ENCODE measurements at regions not wholly inside any gene's neighbourhood (a gene's known extent, or its start where the extent isn't known, plus 50 kb on each side); places are given as distances from the start of the nearest gene placed in this dataset.
"Not testable (repeated sequence)": the region's sequence is repeated elsewhere in the genome, so short reads cannot be mapped to it uniquely, and the experiment has no call there.

DNA sequence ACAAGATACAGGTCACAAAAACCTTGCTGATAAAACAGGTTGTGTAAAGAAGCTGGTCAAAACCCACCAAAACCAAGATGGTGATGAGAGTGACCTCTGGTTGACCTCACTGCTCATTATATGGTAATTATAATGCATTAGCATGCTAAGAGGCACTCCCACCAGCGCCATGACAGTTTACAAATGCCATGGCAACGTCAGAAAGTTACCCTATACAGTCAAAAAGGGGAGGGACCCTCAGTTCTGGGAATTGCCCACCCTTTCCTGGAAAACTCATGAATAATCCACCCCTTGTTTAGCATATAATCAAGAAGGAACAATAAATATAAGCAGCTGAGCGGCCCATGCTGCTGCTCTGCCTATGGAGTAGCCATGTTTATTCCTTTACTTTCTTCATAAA, 434.1 kb downstream of the ZNF536 start:
- no peak for DNase-seq

- DNase-seq, result no peak
These were observed 432.6 kb downstream of the ZNF536 start for GRCh38 chr19:30804751-30805150.

GRCh38 chr19:30804333-30804732, 432.1 kb downstream of the ZNF536 start:
- DNase-seq, result not testable (repeated sequence)

GRCh38 chr19:30802424-30803013, 430.3 kb downstream of the ZNF536 start:
- no peak for DNase-seq

DNA sequence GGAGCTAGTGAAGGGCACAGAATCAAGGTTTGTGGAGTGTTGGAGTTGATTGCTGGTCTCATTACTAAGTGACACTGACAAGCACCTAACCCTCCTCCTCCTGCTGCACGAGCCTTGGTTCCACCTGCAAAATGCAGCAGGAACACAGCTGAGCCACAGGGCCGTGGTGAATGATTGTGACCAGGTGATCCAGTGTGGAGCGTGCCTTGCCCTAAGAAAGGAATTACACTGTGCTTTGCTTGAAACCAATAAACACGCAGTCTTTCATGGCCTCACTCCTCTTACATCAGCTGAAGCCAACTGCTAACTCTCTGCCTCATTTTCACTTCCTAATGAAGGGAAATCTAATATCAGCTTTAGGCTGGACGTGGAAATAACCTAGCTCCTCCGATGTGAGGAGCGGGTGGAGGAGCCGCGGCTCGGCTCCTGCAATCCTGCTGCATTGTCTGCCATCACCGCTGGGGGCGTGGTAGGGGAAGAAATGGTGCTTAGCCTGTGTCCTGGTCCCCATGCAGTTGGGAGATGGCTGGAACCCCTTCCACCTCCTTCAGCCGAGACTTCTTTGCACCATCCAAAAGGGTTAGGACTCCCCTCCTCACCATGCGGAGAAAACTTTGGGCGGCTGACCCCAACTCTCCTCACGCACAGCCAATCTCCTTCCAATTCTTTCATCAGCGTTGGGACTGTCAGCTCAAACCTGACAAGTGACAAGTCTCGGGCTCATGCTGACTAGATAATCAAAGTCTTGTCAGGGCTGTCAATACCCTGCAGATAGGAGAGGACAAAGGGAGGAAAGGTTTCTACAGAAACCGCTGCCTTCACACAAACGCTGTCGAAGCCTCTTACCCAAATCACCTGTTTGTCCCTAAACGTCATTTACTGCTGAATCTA, 427.9 kb downstream of the ZNF536 start:
- no peak for DNase-seq

- no peak for DNase-seq
These were observed 423.5 kb downstream of the ZNF536 start for GRCh38 chr19:30795727-30796126.

GRCh38 chr19:30792561-30793505, 420.6 kb downstream of the ZNF536 start:
- DNase-seq, result no peak

GRCh38 chr19:30791088-30791487, 418.9 kb downstream of the ZNF536 start:
- no peak for DNase-seq

DNA sequence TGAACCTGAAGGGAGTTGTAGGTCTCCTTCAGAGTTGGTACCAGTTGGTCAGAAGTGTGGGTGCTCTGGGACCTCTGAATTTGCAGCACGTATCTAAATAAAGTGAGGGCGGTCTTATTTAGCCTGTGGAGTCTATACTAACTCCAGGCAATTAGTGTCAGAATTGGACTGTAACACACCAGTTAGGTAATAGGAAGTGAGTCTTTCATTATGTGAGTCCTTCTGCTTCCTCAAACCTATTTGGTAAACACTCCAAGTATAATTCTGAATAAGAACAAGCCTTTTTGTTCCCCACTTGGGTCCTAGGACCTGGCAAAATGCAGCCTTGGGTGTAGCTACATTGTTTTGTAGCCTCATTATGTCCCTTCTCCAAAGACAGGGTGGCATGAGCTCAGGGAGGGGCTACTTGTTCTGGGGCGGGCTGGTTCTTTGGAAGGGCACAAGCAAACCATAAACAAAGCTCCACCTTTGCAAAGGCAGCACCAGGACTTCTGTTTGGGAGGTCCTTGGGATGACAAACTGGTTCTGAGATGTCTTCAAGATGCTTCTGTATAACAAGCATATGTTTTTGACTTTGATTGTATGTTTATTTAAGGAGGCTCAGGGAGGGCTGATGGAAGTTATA, 418.0 kb downstream of the ZNF536 start:
- no peak for DNase-seq

- DNase-seq, result no peak
These were observed 416.1 kb downstream of the ZNF536 start for GRCh38 chr19:30788105-30788765.

GRCh38 chr19:30785458-30786137, 413.4 kb downstream of the ZNF536 start:
- no peak for DNase-seq

- no peak for DNase-seq
These were observed 412.8 kb downstream of the ZNF536 start for GRCh38 chr19:30784850-30785457.

DNA sequence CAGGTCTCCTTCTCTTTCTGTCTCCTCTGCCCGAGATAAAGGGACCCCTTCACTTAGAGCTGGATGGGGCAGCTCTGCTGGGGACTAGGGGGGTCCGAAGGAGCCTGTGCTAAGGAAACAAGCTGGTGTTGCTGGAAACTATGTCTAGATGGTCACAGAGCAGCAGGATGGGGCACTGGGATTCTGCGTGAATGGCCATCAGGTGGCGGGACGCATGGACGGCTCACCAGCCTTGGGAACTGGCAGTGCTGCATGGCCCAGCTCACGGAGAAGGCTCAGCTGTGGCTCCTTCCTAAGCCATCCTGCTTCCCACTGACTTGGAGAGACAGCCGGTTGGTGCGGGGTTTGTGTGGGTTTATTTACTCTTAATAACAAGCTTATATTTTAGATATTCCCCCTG, 411.8 kb downstream of the ZNF536 start:
- no peak for DNase-seq

- DNase-seq, result no peak
These were observed 411.0 kb downstream of the ZNF536 start for GRCh38 chr19:30783212-30783611.

DNA sequence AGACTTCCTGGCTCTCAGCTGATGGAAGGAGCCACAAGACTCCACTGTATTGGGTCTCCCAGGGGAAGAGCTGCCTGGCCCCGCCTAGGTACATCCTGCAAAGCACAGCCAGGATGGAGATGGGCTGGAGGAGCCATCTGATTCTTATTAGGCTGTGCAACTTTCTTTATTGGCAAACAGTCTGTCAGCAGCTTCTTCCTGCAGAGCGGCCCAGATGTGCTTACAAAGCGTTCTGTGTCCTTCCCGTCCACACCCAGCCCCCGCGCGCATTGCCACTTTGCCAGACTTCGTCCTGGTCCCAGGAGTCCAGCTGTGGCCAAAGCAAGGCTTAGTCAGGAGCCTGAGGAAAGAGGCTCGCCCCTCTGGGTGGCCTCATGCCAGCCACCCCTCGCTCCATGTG, 409.3 kb downstream of the ZNF536 start:
- no peak for DNase-seq

DNA sequence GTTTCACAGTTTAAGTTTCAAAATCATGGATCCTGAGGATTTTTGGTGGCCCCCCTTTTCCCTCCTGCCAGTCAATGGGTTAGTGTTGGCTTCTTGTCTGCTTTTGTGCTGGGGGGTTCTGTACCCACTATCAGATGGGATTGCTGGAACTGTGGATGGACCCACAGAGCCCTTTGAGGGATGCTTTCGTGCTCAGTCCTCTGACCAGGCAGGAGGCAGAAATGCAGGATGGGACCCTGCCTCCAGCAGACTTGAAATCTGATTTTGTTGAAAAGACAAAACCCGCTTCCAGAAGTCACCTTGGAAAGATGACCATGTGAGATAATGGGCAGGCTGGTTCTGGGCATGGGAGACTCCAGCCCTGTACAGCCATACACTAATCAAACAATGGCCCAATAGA, 408.9 kb downstream of the ZNF536 start:
- DNase-seq, result no peak

DNA sequence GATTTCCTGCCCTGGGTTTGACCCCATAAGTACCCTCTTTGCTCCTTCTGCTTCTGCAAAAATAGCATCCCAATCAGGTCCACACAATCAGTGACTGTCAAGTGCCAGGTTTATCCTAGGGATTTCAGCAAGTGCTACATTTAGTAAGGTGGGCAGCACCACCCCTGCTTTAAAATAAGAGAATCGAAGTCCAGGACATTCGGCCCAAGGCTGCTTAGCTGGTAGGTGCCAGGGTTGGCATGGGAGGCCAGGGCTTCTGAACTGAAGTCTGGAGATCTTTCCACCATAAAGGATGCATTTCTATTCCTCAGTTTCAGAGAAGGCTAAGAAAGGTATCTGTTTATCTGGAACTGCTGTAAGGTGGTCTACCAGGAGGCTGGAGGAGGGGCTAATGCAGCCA, 408.3 kb downstream of the ZNF536 start:
- DNase-seq, result no peak

DNA sequence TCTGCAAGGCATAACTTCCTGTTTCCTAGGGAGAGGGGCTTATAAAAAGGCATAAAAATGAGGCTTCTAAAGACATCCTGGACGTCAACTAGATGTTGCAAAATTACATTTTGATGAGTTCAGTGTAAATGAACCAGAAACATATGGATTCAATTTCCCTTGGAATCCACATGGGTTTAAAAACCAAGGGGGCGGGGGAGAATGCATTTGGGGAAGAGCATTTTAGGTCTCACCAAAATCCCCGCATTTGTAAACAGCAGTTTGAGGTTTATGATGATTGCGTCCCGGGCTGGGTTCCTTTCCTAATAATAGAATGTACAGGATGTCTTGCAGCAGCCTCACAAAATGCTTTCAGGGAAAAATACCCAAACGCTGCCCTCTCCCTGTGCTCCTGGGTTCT, 407.8 kb downstream of the ZNF536 start:
- no peak for DNase-seq

DNA sequence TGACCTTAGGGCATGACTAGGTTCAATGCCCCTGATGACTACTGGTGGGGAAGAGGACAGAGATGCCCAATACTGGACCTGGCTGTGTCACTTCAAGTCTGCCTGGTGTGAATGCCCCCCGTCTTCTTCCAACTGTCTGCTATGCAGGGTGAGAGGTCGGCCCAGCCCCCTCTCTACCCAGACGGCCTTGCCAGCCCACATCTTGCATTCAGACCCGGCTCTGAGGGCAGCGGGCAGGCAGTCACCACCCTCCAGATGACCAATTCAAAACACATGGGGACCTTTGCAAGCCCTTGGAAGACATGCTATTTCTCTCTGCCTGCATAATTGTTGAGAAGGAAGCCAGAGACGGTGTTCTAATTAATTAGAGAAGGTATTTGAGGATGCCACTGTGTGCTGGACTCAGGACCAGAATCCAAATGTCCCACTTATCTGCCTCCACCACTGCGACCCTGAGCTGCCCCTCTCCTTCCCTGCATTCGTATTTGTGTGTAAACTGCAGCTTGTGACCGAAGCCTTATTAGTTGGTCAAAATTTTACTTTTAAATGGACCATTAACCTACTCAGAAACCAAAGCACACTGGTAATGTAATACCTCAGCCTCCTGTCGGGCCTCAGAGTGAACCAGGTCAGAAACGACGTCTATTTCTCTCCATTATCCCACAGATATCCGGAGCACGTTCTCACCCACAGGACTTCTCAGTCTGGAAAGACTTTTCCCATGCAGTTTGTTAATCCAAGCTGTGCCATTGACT, 407.0 kb downstream of the ZNF536 start:
- no peak for DNase-seq

DNA sequence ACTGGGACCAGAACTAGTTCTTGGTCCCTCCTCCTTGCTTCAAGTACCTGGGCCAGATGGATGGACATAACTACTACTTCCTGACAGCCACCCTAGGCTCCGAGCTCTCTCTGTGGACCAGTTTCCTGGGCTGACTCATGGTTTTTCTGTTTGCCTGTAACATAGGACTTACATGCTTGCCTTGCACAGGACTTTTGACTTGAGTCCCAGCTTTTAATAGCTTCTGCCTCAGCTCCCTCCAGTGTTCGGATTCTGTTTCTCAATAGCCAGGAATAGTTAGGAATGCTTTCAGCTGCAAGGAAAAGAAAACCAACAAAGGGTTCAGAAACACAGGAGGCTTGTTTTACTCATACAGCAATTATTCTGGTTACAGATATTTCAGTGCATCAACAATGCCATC, 405.9 kb downstream of the ZNF536 start:
- DNase-seq, result no peak

- no peak for DNase-seq
These were observed 403.8 kb downstream of the ZNF536 start for GRCh38 chr19:30775956-30776355.

Data from HCEC 1CT (cell line).